Calu3 (cell line): ENCODE measurements at regions not wholly inside any gene's neighbourhood (a gene's known extent, or its start where the extent isn't known, plus 50 kb on each side); places are given as distances from the start of the nearest gene placed in this dataset.
"Not testable (repeated sequence)": the region's sequence is repeated elsewhere in the genome, so short reads cannot be mapped to it uniquely, and the experiment has no call there.

Experiments
- BruUV-seq: library from RNA; stranded (reverse); fragments of 400-500 nt; replicated peaks from 2 replicates; lab custom pipeline; 2021; lab: Mats Ljungman, UMichigan
- CTCF ChIA-PET: fragments of 300-600 bp; sonication (Branson Sonifier 250); formaldehyde crosslinking; loops from one replicate; lab custom pipeline; 2022; ENCODE audit warnings: antibody characterized with exemption; lab: Charles Lee
- DNase-seq: peaks from one replicate; pipeline ENCODE4 v3.0.0; 2022
- H3K27ac Mint-ChIP-seq: one replicate; pipeline ENCODE4 v1.8.0; 2022; ENCODE audit warnings: mixed read lengths; ENCODE audit not compliant: unreplicated experiment
- H3K27me3 Mint-ChIP-seq: one replicate; pipeline ENCODE4 v1.8.0; 2022; ENCODE audit warnings: mixed read lengths; ENCODE audit not compliant: unreplicated experiment
- H3K36me3 Mint-ChIP-seq: one replicate; pipeline ENCODE4 v1.8.0; 2022; ENCODE audit warnings: mild to moderate bottlenecking, moderate library complexity, mixed read lengths; ENCODE audit not compliant: insufficient read depth, unreplicated experiment
- H3K4me1 Mint-ChIP-seq: one replicate; pipeline ENCODE4 v1.8.0; 2022; ENCODE audit warnings: mild to moderate bottlenecking, low read depth, mixed read lengths; ENCODE audit not compliant: unreplicated experiment
- H3K4me3 Mint-ChIP-seq: one replicate; pipeline ENCODE4 v1.8.0; 2022; ENCODE audit warnings: mild to moderate bottlenecking, low read depth, moderate library complexity, mixed read lengths; ENCODE audit not compliant: unreplicated experiment
- H3K9me3 Mint-ChIP-seq: one replicate; pipeline ENCODE4 v1.8.0; 2022; ENCODE audit warnings: low read depth, mixed read lengths; ENCODE audit not compliant: unreplicated experiment
- intact Hi-C: fragments of 100-400 bp; cut with micrococcal nuclease; formaldehyde crosslinking; loops from one replicate; pipeline ENCODE4 v1.10.0; 2022; ENCODE audit not compliant: unreplicated experiment

GRCh38 chr10:47680848-47681637 lies 82.3 kb downstream of the SYT15B start:
- intact Hi-C loops, DNase-seq, H3K4me3 Mint-ChIP-seq, H3K27me3 Mint-ChIP-seq, H3K27ac Mint-ChIP-seq, H3K9me3 Mint-ChIP-seq, CTCF ChIA-PET, H3K4me1 Mint-ChIP-seq, H3K36me3 Mint-ChIP-seq, BruUV-seq: not testable (repeated sequence)

- intact Hi-C loops, DNase-seq, BruUV-seq, H3K4me3 Mint-ChIP-seq, H3K9me3 Mint-ChIP-seq, H3K4me1 Mint-ChIP-seq, H3K27me3 Mint-ChIP-seq, H3K36me3 Mint-ChIP-seq, CTCF ChIA-PET, H3K27ac Mint-ChIP-seq: not testable (repeated sequence)
Observed at GRCh38 chr10:47676102-47676501, 87.3 kb downstream of the SYT15B start.

DNA sequence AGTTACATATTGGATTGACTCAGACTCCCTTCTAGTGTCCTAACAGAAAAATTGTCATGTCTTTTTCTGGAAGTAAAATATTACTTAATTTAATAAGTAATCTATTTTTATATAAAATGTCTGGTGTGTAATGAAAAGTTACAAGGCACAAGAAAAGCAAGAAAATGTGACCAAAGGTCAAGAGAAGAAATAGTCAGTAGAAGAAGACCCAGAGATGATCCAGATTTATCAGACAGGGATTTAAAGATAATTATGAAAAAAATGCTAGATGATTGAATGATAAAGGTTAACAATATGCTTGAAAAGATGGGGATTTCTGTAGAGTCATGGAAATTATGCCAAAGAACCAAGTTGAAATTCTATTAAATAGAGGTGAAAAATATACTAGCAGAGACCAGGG lies 87.8 kb downstream of the SYT15B start:
- H3K4me3 Mint-ChIP-seq, CTCF ChIA-PET, DNase-seq, BruUV-seq, H3K36me3 Mint-ChIP-seq, H3K27ac Mint-ChIP-seq, H3K27me3 Mint-ChIP-seq, H3K9me3 Mint-ChIP-seq, intact Hi-C loops, H3K4me1 Mint-ChIP-seq: not testable (repeated sequence)

GRCh38 chr10:47673128-47673527 lies 90.3 kb downstream of the SYT15B start:
- H3K27ac Mint-ChIP-seq, CTCF ChIA-PET, BruUV-seq, H3K4me3 Mint-ChIP-seq, H3K4me1 Mint-ChIP-seq, DNase-seq, intact Hi-C loops, H3K36me3 Mint-ChIP-seq, H3K9me3 Mint-ChIP-seq, H3K27me3 Mint-ChIP-seq: not testable (repeated sequence)

GRCh38 chr10:47670857-47671256 lies 92.5 kb downstream of the SYT15B start:
- H3K27ac Mint-ChIP-seq, CTCF ChIA-PET, H3K9me3 Mint-ChIP-seq, H3K4me3 Mint-ChIP-seq, BruUV-seq, DNase-seq, H3K36me3 Mint-ChIP-seq, intact Hi-C loops, H3K4me1 Mint-ChIP-seq: not testable (repeated sequence)
- H3K27me3 Mint-ChIP-seq = peaks cover 13% of the 10 kb centered on the region

DNA sequence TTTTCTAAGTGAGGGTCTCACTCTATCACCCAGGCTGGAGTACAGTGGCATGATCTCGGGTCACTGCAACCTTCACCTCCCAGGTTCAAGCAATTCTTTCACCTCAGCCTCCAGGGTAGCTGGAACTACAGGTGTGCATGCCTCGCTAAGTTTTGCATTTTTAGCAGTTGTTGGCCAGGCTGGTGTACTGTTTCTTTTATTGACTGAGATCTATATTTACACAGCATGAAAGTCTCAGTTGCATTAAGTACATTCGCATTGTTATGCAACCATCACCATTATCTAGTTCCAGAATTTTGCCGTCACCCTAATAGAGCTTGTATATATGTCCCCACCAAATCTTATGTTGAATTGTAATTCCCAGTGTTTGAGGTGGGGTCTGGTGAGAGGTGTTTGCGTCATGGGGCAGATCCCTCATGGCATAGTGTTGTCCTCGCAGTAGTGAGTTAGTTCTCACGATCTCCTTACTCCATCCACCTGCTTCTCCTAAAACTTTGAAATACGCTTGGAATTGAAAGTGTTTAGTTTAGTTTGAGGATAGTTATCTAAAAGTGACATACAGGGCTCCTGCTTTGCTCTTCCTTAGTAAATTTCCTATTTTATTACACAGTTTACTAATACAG lies 101.3 kb downstream of the SYT15B start:
- CTCF ChIA-PET, H3K27me3 Mint-ChIP-seq, H3K36me3 Mint-ChIP-seq, H3K27ac Mint-ChIP-seq, intact Hi-C loops, DNase-seq, H3K4me1 Mint-ChIP-seq, H3K4me3 Mint-ChIP-seq, H3K9me3 Mint-ChIP-seq, BruUV-seq: not testable (repeated sequence)

GRCh38 chr10:47656732-47657131 lies 106.7 kb downstream of the SYT15B start:
- BruUV-seq, H3K9me3 Mint-ChIP-seq, H3K36me3 Mint-ChIP-seq, H3K27ac Mint-ChIP-seq, H3K4me1 Mint-ChIP-seq, DNase-seq, CTCF ChIA-PET, H3K4me3 Mint-ChIP-seq, intact Hi-C loops: not testable (repeated sequence)
- H3K27me3 Mint-ChIP-seq = peaks cover 27% of the 10 kb centered on the region

- DNase-seq, intact Hi-C loops, H3K36me3 Mint-ChIP-seq, CTCF ChIA-PET, H3K9me3 Mint-ChIP-seq, BruUV-seq, H3K4me1 Mint-ChIP-seq, H3K27ac Mint-ChIP-seq, H3K4me3 Mint-ChIP-seq: not testable (repeated sequence)
- peaks cover 27% of the 10 kb centered on the region for H3K27me3 Mint-ChIP-seq
Observed at GRCh38 chr10:47654161-47654560, 109.2 kb downstream of the SYT15B start.

- H3K4me3 Mint-ChIP-seq, H3K4me1 Mint-ChIP-seq, H3K36me3 Mint-ChIP-seq, DNase-seq, H3K9me3 Mint-ChIP-seq, H3K27ac Mint-ChIP-seq, BruUV-seq, CTCF ChIA-PET, intact Hi-C loops, H3K27me3 Mint-ChIP-seq: not testable (repeated sequence)
Observed at GRCh38 chr10:47648594-47648993, 114.8 kb downstream of the SYT15B start.

DNA sequence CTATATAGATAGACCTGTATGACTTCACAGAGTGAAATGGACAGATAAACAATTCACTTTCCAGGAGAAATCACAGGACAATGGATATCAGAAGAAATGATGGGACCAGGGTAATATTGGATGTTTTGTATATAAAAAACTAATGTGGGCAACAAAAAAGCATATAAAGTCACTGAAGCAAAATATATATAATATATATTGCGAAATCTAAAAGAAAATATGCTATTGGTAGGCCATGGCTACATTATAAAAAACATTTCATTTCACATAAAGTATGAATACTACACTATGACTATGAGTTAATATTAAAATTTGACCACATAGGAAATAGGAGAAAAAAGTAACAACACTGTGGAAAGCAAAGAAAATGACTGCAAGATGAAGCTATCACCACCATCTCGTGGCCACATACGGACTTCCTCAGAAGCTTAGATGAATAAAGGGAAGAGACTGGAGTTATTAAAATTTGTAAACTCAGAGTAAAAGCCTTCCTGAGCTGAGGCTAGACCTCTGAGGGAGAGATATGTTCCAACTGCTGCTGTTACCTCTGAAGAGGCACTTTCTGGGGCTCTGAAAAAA lies 115.8 kb downstream of the SYT15B start:
- H3K27ac Mint-ChIP-seq, H3K36me3 Mint-ChIP-seq, H3K4me3 Mint-ChIP-seq, CTCF ChIA-PET, intact Hi-C loops, H3K9me3 Mint-ChIP-seq, DNase-seq, H3K27me3 Mint-ChIP-seq, BruUV-seq, H3K4me1 Mint-ChIP-seq: not testable (repeated sequence)
